ENCODE measurements at regions not wholly inside any gene's neighbourhood (a gene's known extent, or its start where the extent isn't known, plus 50 kb on each side); places are given as distances from the start of the nearest gene placed in this dataset.
"Not testable (repeated sequence)": the region's sequence is repeated elsewhere in the genome, so short reads cannot be mapped to it uniquely, and the experiment has no call there.

DNA sequence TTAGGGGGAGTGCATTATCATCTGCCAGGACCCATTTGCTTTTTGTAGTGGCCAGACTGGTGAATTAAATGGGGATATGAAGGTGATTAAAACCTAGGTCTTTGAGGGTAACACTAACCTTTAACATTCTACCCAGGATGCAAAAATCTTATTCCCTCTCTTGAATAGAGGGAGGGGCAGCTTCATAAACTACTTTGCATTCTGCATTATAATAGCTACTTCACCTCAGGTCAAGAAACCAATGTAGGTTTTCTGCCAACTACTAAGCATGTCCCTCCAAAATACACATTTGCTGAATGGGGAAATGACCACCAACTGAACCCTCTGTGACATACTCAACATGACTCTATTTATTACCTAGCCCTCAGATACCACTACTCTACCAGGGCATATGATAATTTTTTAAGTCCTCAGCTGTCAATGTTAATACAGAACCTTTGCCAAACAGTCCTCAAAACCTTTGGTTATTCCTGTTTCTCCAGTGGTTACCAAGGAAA, 477.6 kb upstream of the CD180 start:
- DNase-seq: no peak

DNA sequence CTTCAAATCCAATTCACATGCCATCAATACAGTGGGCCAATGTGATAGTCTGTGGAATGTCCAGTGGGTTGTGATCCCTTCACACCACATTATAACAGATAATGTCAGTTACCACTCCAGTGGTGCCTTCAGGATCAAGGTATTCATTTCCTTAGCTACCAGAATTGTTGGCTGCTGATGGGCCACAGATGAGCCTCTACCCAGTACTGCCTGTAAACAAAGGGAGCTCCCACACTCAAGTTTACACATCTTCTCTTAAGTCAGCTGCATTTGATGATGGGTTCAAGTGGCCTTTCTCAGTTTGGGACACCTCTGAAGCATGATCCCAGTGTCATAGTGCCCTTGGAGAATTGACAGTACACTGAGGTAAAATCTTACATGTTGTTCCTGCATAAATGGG, 477.0 kb upstream of the CD180 start:
- DNase-seq: no peak

DNA sequence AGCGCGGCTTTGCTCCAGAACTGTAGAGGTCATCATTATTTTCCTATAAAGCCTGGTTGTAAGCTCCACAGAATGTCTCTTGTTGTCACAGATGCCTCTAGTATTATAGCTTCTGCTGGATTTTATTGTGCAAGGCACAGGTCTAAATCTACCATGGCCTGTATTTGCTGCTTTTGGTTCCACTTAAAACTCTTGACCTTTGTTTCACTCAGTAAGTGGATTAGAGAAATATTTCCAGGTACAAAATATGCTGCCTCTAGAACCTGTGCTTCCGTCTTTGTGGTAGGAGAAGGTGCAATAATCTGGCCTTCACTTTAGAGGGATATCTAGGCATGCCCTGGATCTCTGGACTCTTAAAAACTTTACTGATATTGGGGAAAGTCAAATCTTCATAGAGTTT, 476.6 kb upstream of the CD180 start:
- no peak for DNase-seq

DNA sequence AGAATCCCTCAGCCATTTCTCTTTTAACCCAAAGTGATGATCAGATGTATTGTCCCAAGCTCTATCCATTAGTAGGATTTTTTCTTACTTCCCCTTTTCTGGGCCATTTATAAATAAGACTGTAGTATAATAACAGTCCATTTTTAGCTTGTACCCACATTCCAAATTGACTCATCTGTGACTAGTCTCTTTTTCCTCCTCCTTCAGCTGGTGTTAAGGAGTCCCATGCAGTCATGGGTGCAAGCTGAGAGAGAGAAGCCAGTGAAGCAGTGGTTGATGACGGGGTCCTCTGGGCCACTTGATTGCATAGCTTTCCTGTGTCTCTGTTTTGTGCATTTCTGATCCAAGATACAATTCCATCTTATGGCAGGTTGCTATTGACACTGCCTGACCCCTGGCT, 476.0 kb upstream of the CD180 start:
- DNase-seq: peak; percentile 17

DNA sequence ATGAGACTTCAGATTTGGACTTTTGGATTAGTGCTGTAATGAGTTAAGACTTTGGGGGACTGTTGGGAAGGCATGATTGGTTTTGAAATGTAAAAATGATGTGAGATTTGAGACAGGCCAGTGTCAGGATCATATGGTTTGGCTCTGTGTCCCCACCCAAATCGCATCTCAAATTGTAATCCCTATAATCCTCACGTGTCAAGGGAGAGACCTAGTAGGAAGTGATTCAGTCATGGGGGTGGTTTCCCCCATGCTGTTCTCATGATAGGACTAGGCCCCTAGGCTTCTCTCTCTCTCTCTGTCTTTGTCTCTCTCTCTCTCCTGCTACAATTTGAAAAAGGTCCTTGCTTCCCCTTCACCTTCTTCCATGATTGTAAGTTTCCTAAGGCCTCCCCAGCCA, 473.3 kb upstream of the CD180 start:
- no peak for DNase-seq

DNA sequence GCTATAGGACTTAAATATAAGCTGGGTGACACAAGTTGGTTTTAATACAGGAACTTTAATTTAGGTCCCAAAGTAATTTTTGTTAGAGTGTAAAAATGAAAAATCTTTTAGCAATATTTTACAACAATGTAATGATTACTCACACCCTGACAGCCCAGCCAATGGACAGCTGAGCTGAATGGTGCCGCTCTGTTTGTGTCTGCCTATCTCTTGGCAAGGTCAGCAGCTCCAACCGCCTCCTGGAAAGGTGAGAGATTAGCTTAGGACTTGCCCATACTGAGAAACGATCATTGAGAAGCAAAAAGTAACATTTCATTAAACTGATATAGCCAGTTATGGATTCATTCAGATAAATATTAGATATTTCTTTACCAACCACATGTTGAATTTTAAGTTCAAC, 463.6 kb upstream of the CD180 start:
- no peak for DNase-seq

DNA sequence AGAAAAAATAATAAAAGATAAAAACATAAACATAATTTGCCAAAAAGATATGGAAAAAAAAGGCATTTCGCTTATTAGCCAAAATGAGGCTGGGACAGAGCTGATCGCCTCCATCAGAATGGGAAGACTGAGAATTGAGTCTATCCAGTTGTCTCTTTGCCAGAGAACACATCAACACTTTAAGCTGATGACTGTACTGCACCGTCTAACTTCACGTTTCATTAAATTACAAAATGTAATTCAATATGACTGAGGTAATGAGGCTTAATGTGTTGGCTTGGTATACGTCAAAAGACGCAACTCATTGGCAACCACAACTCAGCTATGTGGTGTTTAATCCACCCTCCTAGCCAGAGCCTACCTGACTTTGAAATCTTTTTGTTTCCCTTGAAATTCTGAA, 462.7 kb upstream of the CD180 start:
- DNase-seq: no peak

DNA sequence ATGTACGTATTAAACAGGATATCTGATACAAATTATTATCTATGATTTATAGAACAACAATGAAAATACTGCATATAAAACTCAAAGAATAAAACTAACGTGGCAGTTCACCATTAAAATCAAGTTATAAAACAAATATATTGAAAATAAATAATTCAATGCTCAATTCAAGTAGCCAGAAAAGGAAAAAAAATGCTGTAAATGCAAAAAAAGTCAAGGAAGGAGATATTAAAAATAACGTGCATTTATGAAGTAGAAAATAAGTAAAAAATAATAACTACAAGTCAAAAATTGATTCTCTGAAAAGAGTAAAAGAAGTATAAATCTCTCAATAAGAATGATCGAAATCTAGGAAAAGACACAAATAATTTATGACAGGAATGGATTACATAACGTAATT, 460.5 kb upstream of the CD180 start:
- no peak for DNase-seq

DNA sequence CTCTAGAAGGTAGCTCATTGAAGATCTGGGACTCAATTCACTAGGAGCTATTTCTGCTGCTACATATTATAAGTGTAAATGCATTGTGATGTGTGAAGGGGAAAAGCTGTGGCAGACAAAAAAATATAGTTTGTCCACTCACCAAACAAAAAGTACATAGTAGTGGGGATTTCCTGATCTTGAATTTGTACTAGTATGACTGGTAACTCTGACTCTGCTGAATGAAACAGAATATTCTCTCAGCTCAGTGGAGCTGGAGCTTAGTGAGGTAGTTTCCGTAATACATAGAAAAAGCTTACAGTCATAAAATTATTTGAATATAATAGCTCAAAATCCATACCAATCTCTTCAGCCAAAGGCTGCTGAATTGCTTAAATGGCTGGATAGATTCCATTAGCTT, 455.6 kb upstream of the CD180 start:
- no peak for DNase-seq

DNA sequence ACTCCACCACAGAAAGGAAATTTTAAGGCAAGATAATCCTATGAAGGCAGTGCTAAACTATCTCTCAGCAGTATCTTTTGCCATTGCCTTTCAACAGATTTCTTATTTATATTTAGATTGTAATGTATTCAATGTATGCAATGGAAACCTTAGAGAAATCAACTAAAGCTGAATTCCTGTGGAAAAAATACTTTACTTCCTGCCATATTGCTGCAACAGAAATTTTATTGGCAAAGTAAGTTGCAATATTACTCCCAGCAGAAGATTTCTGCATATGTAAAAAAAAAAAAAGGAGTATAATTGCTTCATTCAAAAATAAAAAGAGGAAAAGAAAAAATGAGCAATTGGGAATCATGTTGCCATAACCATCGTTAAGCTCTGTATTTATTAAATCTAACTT, 454.6 kb upstream of the CD180 start:
- no peak for DNase-seq

DNA sequence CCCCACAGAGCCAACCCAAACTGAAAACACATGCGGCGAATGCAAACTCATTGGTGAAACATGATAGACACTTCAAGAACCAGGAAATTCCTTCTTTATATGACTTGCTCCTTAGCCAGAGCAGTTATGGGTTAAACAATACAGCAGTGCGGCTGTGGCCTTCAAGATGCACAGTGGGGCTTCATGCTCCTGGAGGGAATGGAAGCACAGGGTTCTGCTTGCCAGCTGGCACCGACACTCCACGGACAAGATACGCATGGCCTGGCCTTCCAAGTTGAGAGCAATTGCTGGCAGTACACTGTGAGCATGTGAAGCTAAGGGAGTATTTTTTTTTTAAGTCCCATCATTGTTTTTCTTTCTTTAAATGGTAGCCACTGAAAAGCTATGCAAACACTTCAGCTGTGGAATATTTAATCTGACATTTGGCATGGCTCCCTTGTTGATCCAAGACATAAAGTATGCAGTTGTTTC, 451.6 kb upstream of the CD180 start:
- peak; percentile 96 for DNase-seq

DNA sequence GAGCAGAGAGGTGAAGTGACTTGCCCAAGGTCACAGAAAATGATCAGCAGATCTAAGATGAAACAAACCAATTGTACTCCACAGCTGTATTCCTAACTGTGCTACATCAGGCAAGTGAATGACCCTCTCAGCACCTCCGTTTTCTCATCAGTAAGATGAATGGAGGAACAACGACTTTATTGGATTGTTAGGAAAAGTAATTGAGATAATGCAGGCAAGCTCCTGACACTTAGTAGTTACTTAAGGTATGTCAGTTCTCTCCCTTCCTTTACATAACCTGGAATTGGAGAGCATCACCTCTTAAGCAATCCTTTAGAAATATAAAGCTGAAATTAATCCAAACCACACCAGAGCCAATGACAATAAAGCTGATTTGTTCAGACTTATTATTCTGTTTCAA, 451.2 kb upstream of the CD180 start:
- no peak for DNase-seq

DNA sequence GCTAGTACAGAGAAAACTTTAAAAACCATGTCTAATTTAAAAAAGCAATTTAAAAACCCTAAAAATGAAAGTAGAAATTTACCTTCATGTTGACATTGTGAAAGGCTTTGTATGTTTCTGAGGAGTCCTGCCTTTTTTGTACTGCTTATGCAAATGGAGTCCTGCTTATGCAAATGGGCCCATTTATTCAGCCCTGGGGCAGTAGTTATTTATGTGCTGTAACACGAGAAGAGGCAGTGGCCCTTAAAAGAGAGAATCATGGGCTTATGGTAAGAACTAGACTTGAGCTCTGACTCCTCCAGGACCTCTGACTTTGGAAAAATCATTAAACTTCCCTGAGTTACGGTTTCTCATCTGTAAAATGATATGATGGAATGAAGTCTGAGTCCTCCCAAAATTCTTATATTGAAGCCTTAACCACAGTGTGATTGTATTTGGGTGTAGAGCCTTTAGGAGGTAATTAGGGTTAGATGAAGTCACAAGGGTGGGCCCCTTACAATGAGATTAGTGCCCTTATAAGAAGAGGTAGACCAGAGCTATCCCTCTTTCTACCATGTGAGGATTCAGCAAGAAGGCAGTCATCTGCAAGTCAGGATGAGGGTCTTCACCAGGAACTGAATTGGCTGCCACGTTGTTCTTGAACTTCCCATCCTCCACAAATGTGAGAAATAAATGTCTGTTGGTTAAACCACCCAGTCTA, 447.8 kb upstream of the CD180 start:
- DNase-seq: no peak

DNA sequence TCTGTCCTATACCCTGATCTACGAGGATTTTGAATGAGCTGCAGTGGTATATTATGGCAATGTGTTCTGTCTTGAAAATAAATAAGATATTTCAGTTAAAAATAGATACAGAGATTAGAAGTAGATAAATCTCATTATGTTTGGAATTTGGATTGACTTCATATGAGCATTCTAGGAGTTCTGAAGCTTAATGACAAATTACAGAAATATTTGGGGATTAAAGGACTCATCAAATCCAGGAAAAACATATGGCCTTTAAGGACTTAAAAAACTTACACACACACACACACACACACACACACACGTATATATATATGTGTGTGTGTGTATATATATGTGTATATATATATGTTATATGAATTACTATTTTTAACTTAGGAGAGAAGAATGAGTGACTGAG, 446.9 kb upstream of the CD180 start:
- peak; percentile 76 for DNase-seq

DNA sequence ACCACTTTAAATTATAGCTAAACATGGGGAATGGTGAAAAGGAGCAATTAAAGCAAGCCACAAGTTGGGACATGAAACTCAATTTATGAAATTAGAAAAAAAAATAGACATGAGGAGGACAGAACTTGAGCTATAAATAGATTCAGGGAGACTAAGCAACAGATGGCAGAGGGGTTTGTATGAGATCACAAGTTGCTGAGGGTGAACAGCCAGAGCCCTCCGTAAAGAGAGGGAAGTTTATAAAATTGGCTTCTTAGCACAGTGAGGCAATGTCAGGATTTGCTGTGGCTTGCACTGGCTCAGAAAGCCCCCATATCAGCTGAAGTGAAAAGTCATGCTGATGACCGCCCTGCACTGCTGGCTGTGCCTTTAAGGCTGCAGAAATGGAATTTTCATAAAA, 443.4 kb upstream of the CD180 start:
- DNase-seq: no peak

DNA sequence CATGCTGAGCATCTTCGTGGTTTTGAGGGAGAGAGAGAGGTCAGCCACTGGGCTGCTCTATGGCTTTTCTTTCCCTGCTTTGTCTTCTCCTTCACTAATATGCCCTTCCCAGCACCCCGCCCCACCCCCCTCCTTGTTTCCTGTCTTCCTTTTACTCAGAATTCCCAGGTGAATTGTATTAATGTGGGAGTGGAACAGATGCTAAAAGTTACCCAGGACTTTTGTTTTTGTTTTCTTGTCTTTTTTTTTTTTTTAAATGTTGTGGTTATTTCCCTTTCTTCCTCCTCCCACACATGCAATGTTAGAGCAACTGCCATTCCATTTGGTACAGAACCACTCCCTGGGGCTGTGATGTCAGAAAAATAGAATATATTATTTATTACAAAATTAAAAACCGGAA, 442.7 kb upstream of the CD180 start:
- DNase-seq: no peak

DNA sequence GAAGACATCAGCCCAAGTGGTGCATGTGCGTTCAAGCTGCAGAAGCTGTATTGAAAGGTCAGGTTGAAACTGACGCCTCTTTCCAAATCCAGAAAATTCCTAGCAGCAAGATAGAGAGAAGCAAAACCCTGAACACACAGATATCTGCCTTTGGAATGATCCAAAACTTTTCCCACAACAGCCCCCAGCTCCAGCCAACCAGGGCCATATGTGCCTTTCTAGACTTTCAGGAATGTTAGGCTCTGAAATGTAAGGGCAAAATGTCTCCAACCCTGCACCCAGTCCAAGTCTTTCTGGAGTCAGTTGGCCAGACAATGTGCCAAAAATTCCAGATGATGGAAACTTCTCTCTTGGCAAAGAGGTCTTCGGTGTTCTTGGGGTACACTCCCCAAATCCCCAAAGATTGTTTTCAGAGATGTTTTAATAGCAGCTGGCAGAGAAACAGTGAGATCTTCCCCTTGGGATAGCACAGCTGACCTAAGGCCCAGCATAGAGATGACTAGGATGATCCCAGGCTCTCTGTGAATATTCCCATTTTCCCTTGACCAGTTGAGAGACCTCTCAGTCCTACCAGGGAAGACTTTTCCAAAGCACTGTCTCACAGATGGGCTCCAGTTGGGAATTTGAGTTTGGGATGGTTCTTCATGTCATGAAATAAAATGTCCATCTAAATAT, 440.4 kb upstream of the CD180 start:
- no peak for DNase-seq

DNA sequence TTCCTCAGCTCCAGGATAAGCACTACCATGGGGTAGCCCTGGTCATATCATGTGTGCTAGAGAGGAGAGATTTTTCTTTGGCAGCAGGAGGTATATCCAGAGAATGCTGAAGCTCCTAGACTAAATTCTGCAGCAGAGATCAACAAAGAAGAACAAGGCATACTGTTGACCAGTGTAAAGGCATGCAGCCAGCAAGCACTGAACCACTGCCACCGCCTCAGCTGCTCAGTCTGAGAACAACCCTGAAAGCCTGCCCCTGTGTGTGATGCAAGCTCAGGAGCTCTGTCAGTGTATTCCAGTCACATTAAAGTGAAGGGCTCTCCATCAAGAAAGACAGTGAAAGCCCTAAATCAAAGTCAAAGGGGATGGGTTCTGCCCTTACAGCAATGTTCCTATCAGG, 439.5 kb upstream of the CD180 start:
- no peak for DNase-seq

DNA sequence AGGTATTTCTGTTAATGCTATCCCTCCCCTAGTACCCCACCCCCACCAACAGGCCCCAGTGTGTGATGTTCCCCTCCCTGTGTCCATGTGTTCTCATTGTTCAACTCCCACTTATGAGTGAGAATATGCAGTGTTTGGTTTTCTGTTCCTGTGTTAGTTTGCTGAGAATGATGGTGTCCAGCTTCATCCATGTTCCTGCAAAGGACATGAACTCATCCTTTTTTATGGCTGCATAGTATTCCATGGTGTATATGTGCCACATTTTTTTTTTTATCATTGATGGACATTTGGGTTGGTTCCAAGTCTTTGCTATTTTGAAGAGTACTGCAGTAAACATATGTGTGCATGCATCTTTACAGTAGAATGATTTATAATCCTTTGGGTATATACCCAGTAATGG, 430.5 kb upstream of the CD180 start:
- DNase-seq: not testable (repeated sequence)

DNA sequence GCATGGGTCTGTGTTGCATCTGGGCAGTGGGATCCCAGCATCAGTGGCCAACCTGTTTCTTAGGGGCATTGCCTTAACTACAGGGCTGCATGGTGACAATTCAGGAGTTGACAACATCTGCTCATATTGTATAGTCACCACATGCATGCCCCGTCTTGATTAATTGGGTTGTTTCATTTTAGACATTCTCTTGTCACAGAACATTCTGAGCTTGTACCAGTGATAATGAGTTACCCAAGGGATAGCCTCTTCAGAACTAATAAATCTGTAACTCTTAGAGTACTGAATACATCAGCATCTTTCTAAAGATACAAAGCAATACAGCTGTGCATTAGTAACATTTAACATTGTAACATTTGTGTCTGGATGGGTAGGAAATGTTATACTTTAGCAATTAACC, 426.5 kb upstream of the CD180 start:
- DNase-seq: no peak

DNA sequence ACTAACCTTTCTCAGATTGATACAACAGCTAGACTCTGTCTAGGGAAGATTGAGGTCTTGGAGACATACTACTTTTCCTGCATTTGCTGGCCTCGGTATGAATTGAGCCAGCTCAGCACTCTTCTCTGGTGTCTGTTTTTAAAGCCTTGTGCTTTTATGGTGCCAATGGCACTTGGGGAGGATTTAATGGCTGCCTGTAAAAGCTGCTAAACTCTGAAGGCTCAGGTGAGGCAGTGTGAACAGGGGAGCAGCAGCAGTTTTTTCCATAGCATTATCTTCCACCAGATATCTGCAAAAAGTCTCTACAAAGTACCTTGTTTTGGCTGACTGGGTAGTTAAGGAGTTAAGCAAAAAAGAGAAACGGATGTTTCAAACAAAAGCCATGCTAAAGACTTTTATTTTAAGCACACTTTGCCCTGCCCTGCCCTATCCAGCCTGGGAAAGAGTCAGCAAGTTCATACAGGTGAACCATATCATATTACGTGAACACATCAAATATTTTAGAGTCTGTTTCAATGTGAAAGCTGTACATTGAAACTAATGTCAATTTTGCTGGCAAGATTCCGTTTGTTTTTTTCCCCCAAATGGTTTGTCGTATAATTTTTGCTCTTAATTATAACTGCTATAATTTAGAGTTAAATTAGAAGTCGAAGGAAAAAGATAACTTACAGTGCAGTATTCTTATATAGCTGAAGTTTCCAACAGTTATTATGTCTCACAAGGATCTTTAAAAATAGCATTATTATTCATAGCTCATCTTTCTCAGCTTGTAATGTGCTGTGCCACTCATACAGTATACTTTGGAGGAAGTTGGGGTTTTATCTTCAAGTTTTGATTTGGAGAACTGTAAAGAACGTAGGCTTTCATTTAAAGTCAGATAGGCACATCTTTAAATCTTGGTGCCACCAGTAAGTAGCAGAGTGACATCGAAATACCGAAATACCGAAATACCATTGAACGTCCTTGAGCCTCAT, 424.1 kb upstream of the CD180 start:
- DNase-seq: no peak

DNA sequence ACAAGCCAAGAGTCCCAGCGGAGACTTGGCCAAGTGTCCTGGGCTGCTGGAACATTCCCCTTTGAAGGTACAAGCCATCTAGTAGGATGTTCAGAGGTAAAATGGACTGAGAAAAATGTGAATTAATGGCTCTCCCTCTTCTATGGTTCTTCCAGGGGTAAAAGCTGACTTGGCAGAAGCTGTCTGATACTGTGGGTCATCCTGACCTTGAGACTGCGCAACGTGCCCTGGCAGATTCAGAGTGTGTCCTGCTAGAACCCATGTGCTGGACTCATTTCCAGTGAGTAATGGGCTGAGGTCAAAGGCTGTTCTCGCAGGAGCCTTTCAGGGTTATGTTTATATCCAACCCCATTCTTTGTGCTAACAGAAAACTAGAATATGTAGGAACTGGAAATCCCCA, 423.0 kb upstream of the CD180 start:
- DNase-seq: no peak

DNA sequence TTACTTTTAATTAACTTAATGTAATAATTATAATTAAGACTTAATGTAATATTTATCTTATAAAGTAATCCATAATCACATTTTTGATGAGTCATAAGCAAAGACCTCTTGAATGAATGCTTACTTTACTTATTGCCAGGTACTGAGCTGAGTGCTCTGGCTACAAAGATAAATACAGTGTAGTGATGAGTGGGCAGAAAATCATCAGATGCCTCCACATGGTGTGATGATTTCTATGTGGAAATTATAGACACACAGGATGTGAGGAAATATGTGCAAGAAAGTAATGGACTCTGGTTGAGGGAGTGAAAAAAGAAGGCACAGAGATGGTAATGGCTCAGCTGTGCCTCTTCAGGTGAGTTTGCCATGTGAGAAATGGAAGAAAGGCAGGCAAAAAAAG, 422.6 kb upstream of the CD180 start:
- DNase-seq: no peak

DNA sequence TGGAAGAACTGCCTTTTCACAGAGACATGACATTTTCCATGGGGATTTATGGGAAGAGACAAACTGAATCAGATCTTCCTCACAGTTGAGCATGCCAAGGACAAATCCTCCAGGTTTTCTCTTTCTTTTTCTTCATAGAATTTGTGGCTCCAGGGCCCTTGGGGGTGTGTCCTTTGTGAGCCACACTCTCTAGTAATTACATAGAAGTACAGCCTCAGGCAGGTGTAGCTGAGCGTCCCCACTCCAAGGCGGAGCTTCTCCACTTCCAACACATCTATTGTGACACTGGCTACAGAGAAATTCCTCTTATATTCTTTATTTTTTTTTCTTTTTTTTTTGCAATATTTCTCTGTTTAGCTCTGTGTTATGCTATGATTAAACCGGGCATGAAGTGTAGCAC, 420.5 kb upstream of the CD180 start:
- no peak for DNase-seq
